ENCODE measurements at regions not wholly inside any gene's neighbourhood (a gene's known extent, or its start where the extent isn't known, plus 50 kb on each side); places are given as distances from the start of the nearest gene placed in this dataset.
"Not testable (repeated sequence)": the region's sequence is repeated elsewhere in the genome, so short reads cannot be mapped to it uniquely, and the experiment has no call there.

DNA sequence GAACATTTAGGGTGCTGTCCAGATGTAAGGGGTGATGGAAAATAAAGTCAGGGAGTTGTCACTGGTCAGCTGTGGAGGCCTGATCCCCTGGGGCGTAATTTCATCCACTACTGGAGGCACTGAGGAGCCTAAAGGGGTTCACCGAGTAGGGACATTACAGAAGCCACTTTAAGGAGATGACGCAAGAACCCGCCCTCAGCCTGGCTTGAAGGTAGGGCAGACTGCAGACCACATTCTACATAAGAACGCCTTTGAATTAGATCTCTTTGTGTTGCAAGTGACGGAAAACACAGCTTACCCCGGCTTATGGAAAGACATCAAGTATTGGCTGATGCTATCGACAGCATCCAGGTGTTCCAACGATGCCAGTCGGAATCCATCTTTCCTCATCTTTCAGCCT lies 462.7 kb upstream of the CDH4 start:
- H3K9ac ChIP-seq (ENCODE audit: low read length) = no peak overlapping the region

DNA sequence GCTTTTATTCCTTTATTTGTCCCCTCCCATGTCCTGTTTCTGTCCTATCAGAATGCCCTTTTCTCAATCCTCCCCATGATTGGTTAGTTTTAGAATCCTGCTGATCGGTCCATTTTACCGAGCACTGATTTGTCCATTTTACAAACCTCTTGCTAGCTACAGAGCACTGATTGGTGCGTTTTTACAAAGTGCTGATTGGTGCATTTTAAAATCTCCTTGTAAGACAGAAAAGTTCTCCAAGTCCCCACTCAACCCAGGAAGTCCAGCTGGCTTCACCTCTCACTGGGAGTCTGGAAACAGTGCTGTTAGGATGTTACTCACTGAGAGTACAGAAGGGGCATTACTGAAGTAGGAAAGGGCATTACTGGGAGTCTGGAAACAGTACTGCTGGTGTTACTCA lies 461.7 kb upstream of the CDH4 start:
- H3K4me2 ChIP-seq (ENCODE audit: low read depth, low read length, poor library complexity, severe bottlenecking); H2AFZ ChIP-seq (ENCODE audit: low read depth, low read length, severe bottlenecking); H3K4me3 ChIP-seq (ENCODE audit: insufficient read depth, low read length, poor library complexity, severe bottlenecking); H3K9me2 ChIP-seq (replicated peaks; ENCODE audit: insufficient read depth, low read length); H3K9me3 ChIP-seq (ENCODE audit: insufficient read depth, low read length); H3K36me3 ChIP-seq (ENCODE audit: low read length); H3K27me3 ChIP-seq (ENCODE audit: low read length); H4K20me1 ChIP-seq (ENCODE audit: low read depth, low read length); H3F3A ChIP-seq (ENCODE audit: insufficient read depth); H3K9ac ChIP-seq (ENCODE audit: low read length); H3K79me2 ChIP-seq (ENCODE audit: insufficient read depth, low read length); H3K27ac ChIP-seq (ENCODE audit: low read depth, low read length): not testable (repeated sequence)

More for the DNA sequence above, 462.7 kb upstream of the CDH4 start:
- Histone ChIP-seq H3K79me2 (ENCODE audit: insufficient read depth, low read length) (no peaks in the 10 kb centered on the region), H4K20me1 (ENCODE audit: low read depth, low read length) (no peaks in the 10 kb centered on the region), H3K27ac (ENCODE audit: low read depth, low read length) (no peak overlapping the region), H2AFZ (ENCODE audit: low read depth, low read length, severe bottlenecking) (no peak overlapping the region), H3K4me3 (ENCODE audit: insufficient read depth, low read length, poor library complexity, severe bottlenecking) (no peak overlapping the region), H3K4me2 (ENCODE audit: low read depth, low read length, poor library complexity, severe bottlenecking) (no peak overlapping the region), H3K9me2 (replicated peaks; ENCODE audit: insufficient read depth, low read length) (no peaks in the 10 kb centered on the region), H3K36me3 (ENCODE audit: low read length) (no peaks in the 10 kb centered on the region), H3K27me3 (ENCODE audit: low read length) (no peaks in the 10 kb centered on the region), H3F3A (ENCODE audit: insufficient read depth) (no peaks in the 10 kb centered on the region), H3K9me3 (ENCODE audit: insufficient read depth, low read length) (no peaks in the 10 kb centered on the region)
- TF ChIP-seq, protein P1, sequence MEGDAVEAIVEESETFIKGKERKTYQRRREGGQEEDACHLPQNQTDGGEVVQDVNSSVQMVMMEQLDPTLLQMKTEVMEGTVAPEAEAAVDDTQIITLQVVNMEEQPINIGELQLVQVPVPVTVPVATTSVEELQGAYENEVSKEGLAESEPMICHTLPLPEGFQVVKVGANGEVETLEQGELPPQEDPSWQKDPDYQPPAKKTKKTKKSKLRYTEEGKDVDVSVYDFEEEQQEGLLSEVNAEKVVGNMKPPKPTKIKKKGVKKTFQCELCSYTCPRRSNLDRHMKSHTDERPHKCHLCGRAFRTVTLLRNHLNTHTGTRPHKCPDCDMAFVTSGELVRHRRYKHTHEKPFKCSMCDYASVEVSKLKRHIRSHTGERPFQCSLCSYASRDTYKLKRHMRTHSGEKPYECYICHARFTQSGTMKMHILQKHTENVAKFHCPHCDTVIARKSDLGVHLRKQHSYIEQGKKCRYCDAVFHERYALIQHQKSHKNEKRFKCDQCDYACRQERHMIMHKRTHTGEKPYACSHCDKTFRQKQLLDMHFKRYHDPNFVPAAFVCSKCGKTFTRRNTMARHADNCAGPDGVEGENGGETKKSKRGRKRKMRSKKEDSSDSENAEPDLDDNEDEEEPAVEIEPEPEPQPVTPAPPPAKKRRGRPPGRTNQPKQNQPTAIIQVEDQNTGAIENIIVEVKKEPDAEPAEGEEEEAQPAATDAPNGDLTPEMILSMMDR (IDR thresholded peaks at IDR 0.05; ENCODE audit: insufficient read depth, low read length, poor library complexity, severe bottlenecking) = no peak
- no peak for TF ChIP-seq EZH2phosphoT487 (conservative IDR thresholded peaks at IDR 0.05; ENCODE audit: low read length)

DNA sequence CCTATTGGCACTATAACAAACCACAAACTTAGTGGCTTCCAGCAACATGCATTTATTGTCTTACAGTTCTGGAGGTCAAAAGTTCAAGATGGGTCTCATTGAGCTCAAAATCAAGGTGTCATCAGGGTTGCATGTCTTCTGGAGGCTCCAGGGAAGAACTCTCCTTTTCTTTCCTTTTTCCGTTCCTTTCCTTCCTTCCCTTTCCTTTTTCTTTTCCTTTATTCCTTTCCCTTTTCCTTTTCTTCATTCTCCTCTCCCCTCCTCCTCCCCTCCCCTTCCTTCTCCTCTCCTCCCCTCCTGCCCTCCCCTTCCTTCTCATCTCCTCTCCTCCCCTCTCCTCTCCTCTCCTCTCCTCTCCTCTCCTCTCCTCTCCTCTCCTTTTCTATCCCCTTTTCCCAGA lies 460.2 kb upstream of the CDH4 start:
- Histone ChIP-seq H3K36me3 (ENCODE audit: low read length) (no peaks in the 10 kb centered on the region), H2AFZ (ENCODE audit: low read depth, low read length, severe bottlenecking) (no peak overlapping the region), H3K9me3 (ENCODE audit: insufficient read depth, low read length) (no peaks in the 10 kb centered on the region)

GRCh38 chr20:60792941-60793340 lies 459.1 kb upstream of the CDH4 start:
- no peaks in the 10 kb centered on the region for H3K9me2 ChIP-seq (replicated peaks; ENCODE audit: insufficient read depth, low read length)
- H3K9ac ChIP-seq (ENCODE audit: low read length) = no peak overlapping the region
- no peak overlapping the region for H3K4me2 ChIP-seq (ENCODE audit: low read depth, low read length, poor library complexity, severe bottlenecking)
- H3K27me3 ChIP-seq (ENCODE audit: low read length) = no peaks in the 10 kb centered on the region
- no peaks in the 10 kb centered on the region for H3K9me3 ChIP-seq (ENCODE audit: insufficient read depth, low read length)
- H3K27ac ChIP-seq (ENCODE audit: low read depth, low read length) = no peak overlapping the region
- H4K20me1 ChIP-seq (ENCODE audit: low read depth, low read length) = no peaks in the 10 kb centered on the region
- H3F3A ChIP-seq (ENCODE audit: insufficient read depth) = no peaks in the 10 kb centered on the region
- no peaks in the 10 kb centered on the region for H3K36me3 ChIP-seq (ENCODE audit: low read length)
- H3K4me3 ChIP-seq (ENCODE audit: insufficient read depth, low read length, poor library complexity, severe bottlenecking) = no peak overlapping the region
- H2AFZ ChIP-seq (ENCODE audit: low read depth, low read length, severe bottlenecking) = no peak overlapping the region
- TF ChIP-seq EZH2phosphoT487 (conservative IDR thresholded peaks at IDR 0.05; ENCODE audit: low read length) = no peak
- TF ChIP-seq, protein P1 (IDR thresholded peaks at IDR 0.05; ENCODE audit: insufficient read depth, low read length, poor library complexity, severe bottlenecking) = no peak
- no peaks in the 10 kb centered on the region for H3K79me2 ChIP-seq (ENCODE audit: insufficient read depth, low read length)

More for the DNA sequence above, 460.2 kb upstream of the CDH4 start:
- TF ChIP-seq, protein P1 (IDR thresholded peaks at IDR 0.05; ENCODE audit: insufficient read depth, low read length, poor library complexity, severe bottlenecking) = no peak
- TF ChIP-seq EZH2phosphoT487 (conservative IDR thresholded peaks at IDR 0.05; ENCODE audit: low read length) = no peak
- H3K9me2 ChIP-seq (replicated peaks; ENCODE audit: insufficient read depth, low read length) = no peaks in the 10 kb centered on the region
- H4K20me1 ChIP-seq (ENCODE audit: low read depth, low read length) = no peaks in the 10 kb centered on the region
- no peaks in the 10 kb centered on the region for H3F3A ChIP-seq (ENCODE audit: insufficient read depth)
- no peak overlapping the region for H3K4me2 ChIP-seq (ENCODE audit: low read depth, low read length, poor library complexity, severe bottlenecking)
- H3K79me2 ChIP-seq (ENCODE audit: insufficient read depth, low read length) = no peaks in the 10 kb centered on the region
- H3K4me3 ChIP-seq (ENCODE audit: insufficient read depth, low read length, poor library complexity, severe bottlenecking) = no peak overlapping the region
- no peaks in the 10 kb centered on the region for H3K27me3 ChIP-seq (ENCODE audit: low read length)
- no peak overlapping the region for H3K27ac ChIP-seq (ENCODE audit: low read depth, low read length)
- H3K9ac ChIP-seq (ENCODE audit: low read length) = no peak overlapping the region
